ACHN (cell line): ENCODE measurements at regions not wholly inside any gene's neighbourhood (a gene's known extent, or its start where the extent isn't known, plus 50 kb on each side); places are given as distances from the start of the nearest gene placed in this dataset.
"Not testable (repeated sequence)": the region's sequence is repeated elsewhere in the genome, so short reads cannot be mapped to it uniquely, and the experiment has no call there.

Experiments used
- DNase-seq: peaks from one replicate; pipeline ENCODE4 v3.0.0-alpha.2; 2015
- in situ Hi-C: cut with HindIII; loops from 2 replicates; pipeline ENCODE4 v1.10.0; 2017; ENCODE audit warnings: low sequenced_read_pairs, low pct_ligation_motif_present, low pct_unique_long_range_greater_than_20kb

DNA sequence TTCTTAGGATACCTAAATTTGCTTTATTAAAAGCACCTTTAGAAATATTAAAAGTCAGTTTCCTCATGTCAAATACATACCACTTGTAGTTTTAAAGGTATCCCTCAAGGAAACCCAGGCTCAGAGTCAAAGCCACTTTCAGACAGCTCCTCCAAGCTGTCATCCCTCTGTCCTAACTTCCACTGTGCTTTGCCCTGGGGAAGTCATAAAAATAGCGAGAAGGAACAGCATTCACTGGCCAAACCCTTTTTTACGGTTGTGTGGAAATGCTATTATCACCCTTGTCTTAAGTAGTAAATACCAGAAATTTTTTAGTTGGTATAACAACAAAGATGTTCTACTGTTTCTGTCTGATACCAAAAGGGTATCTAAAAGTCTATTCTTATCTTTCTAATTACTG lies 680.5 kb downstream of the ZEB2 start:
- DNase-seq: no peak

DNA sequence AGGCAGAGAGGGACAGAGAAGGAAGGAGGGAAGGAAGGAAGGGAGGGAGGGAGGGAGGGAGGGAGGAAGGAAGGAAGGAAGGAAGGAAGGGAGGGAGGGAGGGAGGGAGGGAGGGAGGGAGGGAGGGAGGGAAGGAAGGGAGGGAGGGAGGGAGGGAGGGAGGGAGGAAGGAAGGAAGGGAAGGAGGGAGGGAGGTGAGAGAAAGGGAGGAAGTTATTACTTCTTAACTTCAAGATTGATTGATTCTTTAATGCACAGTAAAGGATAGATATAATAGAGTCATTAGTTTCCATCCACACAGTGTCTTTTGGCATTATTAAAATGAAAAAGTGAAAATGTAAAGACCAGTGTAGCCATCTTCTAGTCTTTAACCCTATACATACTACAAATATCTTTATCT lies 682.9 kb downstream of the ZEB2 start:
- DNase-seq, in situ Hi-C loops: not testable (repeated sequence)

More for the DNA sequence above, 680.5 kb downstream of the ZEB2 start:
- in situ Hi-C loops: no loop called here

DNA sequence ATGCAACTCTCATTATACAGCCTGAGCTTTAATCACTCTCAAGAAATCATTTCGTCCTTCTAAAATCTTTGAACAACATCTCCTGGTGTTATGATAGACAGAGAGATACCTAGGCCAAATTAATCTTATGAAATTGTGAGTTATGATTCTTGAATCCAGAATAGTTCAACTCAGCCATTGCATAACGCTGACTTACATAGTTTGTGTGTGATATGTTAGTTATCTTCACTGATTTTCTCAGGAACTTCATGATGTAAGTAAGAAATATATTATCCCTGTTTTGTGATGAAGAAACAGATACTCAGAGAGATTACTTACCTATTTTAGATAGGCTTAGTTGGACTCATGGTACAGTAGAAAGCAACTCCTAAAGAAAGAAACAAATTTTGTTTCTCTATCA lies 684.4 kb downstream of the ZEB2 start:
- DNase-seq: no peak
- in situ Hi-C loops: no loop called here

DNA sequence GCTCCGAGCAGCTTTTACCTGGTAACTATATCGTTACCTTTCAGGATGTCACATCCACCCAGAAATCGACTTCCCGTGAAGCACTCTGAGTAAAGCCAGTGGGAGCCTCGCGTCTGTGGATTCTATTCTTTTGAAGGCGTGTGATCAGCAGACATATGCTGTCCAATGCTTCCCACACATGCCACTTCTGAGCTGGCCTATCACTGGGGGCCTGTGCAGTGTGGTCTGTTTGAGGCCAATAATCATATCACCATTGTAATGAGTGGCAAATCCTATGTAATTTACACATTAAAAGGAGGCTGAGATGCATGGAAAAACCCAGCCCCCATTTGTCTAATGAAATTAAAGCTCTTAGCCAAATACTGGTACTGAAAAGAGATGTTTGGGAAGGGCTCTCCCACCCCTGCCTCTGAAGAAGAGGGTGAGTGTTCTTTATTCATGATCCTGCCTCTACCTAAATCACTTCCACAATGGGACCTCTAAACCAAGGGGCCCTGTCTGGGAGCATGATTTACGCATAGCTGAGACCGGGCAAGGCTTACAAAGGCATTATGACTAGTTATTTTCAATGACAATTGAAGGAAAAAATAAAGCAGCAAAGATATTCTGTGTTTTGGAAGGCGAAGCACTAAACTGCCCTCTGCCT lies 686.8 kb downstream of the ZEB2 start:
- no peak for DNase-seq
- in situ Hi-C loops: no loop called here

DNA sequence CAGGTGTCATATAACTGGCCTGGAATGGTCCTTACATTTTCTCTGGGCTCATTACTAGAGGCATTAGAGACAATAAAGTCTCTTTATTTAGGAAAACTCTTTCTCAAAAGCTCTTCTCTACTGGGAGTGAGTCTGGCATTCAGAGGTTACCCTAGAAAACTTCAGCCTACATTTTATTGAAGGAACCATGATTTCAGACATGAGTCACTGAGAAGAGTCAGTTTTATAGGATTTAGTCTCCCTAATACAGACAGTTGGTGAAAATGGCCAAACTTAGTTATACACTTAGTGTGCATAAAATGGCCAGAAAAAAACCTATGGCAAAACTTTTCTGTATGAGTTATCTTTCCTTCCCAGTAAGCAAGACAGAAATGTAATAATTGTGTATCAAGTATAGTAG lies 689.4 kb downstream of the ZEB2 start:
- in situ Hi-C loops: no loop called here
- DNase-seq: no peak

DNA sequence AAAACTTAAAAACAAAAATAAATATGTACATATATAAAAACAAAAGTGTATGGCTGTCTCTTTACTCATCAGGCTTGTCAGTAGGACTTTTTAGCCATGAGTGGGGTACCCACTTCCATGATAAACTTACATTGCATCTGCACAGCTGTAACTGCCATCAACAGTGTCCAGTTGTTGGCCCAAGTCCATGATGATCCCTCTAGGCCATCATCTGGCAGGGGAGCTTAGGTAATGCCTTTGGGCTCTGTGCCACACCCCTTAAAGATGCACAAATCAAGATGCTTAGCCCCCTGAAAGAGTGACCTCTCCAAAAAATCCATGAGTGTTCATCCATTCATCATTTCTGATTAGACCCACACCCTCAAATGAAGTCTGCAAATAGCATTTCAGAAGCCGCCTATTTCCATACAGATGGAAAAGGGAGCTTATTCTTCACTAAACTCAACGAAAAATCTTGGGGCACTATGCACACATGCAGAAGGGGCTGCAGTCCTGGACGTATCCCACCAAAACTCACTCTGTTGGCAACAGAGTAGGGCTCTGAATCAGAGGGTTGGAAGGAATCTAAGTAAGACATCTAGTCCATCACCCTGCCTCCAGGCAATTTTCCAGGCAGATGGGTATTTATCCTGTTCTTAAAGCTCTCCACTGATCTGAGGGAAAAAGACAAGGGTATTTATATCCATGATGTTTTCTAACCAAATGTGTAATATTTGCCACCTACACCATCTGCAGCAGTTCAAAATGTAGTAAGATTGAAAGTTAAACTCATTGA lies 691.0 kb downstream of the ZEB2 start:
- in situ Hi-C loops: no loop called here

DNA sequence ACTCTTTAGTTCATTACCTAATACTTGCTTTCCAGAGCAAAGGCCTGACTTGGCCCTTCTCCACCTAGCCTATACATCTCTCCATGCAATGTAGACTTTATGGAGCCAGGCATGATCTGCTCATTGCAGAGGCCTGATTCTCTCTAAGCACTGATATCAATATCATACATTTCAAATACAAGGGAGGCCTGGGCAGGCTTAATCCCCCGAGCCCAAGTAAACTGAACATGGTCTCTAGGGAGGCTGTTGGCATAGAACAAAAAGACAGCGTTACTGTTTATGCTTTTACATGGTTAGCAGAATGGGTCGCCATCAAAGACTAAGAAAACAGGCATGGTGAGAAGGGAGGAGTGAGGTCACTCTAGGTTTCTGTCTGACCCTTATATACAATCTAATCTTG lies 695.1 kb downstream of the ZEB2 start:
- in situ Hi-C loops: no loop called here
- DNase-seq: no peak

More for the DNA sequence above, 691.0 kb downstream of the ZEB2 start:
- DNase-seq: no peak

DNA sequence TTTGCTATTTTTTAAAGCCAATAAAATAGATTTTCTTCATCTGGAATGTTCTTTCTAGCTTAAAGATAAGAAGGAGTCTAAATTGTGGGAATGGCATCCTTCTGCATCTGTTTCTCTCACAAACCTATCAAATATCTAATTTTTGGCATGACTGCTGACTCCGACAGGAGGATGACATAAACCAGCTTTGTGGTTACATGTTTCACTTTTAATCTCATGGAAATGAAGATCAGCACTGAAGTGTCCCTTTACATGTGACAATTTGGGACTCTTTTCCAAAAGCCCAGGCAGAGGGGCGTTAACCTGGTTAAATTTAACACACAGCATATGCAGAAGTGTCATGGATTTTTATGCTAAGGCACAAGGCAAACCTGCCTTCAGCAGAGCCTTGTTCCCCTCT lies 694.7 kb downstream of the ARHGAP15 start:
- in situ Hi-C loops: no loop called here
- DNase-seq: no peak

DNA sequence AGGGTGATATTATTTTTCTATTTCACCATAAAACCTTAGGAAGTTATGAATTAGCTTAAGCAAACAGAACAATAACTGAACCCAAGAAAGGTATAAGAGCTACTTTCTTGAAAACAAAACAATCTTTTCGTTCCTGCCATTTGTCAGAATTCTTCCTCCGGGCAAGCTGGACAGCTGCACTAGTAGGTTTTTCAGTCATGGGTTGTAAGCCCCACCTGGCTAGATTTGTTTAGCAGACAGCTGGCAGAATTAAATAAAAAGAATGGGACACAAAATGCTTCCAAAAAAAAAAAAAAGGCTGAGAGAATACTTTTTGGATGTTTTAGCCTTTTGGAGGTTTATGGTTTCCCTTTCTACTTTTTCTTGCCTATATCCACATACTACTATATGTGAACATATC lies 694.1 kb downstream of the ARHGAP15 start:
- in situ Hi-C loops: no loop called here
- DNase-seq: no peak

DNA sequence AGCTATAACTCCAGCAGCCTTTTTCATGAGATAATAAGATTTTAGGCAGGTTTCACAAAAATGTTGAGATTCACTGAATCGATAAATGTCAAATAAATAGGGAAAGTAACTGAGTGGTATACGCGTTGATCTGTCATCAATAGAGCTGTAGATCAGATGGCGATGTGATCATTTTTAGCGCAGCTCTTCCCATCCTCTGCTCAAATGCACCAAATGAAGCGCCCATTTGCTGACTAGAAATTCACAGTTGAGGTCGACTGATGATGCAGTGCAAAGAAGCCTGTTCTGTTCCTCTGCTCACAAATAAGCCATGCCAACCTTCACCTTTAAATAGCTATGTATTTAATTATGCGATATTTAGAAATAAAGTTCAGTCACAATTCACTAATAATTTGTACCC lies 693.5 kb downstream of the ARHGAP15 start:
- DNase-seq: no peak
- in situ Hi-C loops: no loop called here

DNA sequence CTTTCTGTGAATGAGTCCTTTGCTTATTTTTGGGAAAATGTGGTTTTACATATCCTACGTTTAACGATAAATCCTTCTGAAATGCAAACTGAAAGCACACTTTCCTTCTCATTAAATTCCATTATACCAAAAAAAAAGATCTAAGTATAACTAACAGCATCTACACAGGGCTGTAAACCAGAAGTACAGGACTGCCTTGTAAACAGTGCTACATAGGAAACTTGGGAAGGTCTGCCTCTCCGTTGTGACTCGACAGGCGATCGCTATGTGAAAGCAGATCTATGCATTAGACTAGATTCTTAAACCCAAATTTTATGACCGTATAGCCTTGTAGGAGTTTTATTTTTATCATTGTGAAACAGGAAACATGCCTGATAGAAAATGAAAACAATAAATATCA lies 690.5 kb downstream of the ARHGAP15 start:
- no peak for DNase-seq
- in situ Hi-C loops: no loop called here

DNA sequence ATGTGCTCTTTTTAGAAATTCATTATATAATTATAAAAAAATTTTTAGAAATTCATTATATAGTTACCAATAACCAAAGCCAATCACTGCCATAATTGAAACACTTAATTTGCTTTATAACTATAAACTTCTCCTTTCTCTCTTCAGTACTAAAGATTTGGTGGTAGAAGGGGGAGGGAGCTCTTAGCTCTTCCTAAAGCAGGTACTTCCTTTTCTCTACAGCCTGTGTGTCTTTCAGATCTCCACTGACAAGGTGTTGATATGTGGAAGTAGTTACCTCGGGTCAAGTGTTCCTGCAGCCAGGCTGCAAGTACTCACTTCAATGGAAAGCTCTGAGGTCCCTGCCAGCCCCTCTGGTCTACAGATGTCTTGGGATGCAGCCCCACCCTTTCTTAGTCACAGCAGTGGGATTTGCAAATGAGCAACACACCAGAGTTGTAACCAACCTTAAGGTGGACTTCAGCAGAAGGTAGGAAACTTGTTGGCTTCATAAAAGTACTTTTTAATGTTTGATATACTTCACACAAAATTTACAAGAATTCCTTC lies 690.0 kb downstream of the ARHGAP15 start:
- no peak for DNase-seq
- in situ Hi-C loops: no loop called here
